HG03139 (cell line): ENCODE measurements at regions not wholly inside any gene's neighbourhood (a gene's known extent, or its start where the extent isn't known, plus 50 kb on each side); places are given as distances from the start of the nearest gene placed in this dataset.

Source experiments
- ATAC-seq: cut with Tn5 transposase; IDR thresholded peaks from one replicate; pipeline ENCODE4 v1.9.1; 2021; ENCODE audit not compliant: unreplicated experiment

- no peak for ATAC-seq
Observed at GRCh38 chr14:94960285-94961001, 190.5 kb upstream of the GSC start.

GRCh38 chr14:94953541-94954260 lies 183.8 kb upstream of the GSC start:
- no peak for ATAC-seq

- ATAC-seq = no peak
Observed at GRCh38 chr14:94952097-94952496, 182.2 kb upstream of the GSC start.

GRCh38 chr14:94946244-94946643 lies 176.3 kb upstream of the GSC start:
- ATAC-seq = no peak

- ATAC-seq = no peak
Observed at GRCh38 chr14:94945615-94946014, 175.7 kb upstream of the GSC start.

- ATAC-seq = no peak
Observed at GRCh38 chr14:94944636-94945258, 174.8 kb upstream of the GSC start.

- no peak for ATAC-seq
Observed at GRCh38 chr14:94942601-94943000, 172.7 kb upstream of the GSC start.

- ATAC-seq = no peak
Observed at GRCh38 chr14:94941311-94941710, 171.4 kb upstream of the GSC start.

- no peak for ATAC-seq
Observed at GRCh38 chr14:94940263-94940993, 170.5 kb upstream of the GSC start.

GRCh38 chr14:94938016-94938415 lies 168.1 kb upstream of the GSC start:
- no peak for ATAC-seq

GRCh38 chr14:94936901-94937685 lies 167.2 kb upstream of the GSC start:
- no peak for ATAC-seq

GRCh38 chr14:94936401-94936892 lies 166.5 kb upstream of the GSC start:
- no peak for ATAC-seq

- no peak for ATAC-seq
Observed at GRCh38 chr14:94935706-94936300, 165.9 kb upstream of the GSC start.

- no peak for ATAC-seq
Observed at GRCh38 chr14:94934276-94934810, 164.4 kb upstream of the GSC start.

- ATAC-seq = no peak
Observed at GRCh38 chr14:94933486-94933885, 163.6 kb upstream of the GSC start.

GRCh38 chr14:94932589-94932988 lies 162.7 kb upstream of the GSC start:
- no peak for ATAC-seq

GRCh38 chr14:94930690-94931089 lies 160.8 kb upstream of the GSC start:
- ATAC-seq = no peak

- ATAC-seq = no peak
Observed at GRCh38 chr14:94929354-94929753, 159.4 kb upstream of the GSC start.

- no peak for ATAC-seq
Observed at GRCh38 chr14:94926176-94926575, 156.3 kb upstream of the GSC start.
